ENCODE measurements at regions not wholly inside any gene's neighbourhood (a gene's known extent, or its start where the extent isn't known, plus 50 kb on each side); places are given as distances from the start of the nearest gene placed in this dataset.
"Not testable (repeated sequence)": the region's sequence is repeated elsewhere in the genome, so short reads cannot be mapped to it uniquely, and the experiment has no call there.

DNA sequence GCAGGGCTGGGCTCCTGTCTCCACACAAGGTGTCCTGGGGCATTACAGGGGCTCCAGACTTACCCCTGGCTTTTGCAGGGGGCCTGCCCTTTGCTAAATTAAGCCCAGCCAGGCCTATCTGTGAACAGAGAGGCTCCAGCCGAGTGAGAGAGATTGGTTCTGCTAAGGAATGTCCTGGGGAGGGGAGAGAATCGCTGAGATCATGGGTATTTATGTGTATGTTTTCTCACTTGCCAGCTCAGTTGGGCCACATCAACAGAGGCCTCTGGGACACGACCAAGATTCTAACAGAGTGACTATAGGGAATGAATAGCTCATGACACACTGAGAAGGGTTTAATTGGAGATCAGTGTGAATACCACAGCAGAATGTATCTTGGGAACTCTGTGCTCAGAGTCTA lies 109.8 kb upstream of the NBPF8 start:
- H3K4me3 Mint-ChIP-seq; H3K79me2 ChIP-seq (ENCODE audit: insufficient read depth, low read length); H4K20me1 ChIP-seq (ENCODE audit: control insufficient read depth, insufficient read depth, insufficient read length); H2AK5ac ChIP-seq (ENCODE audit: insufficient read length, low read length); H2BK12ac ChIP-seq (ENCODE audit: insufficient read length, low read depth, low read length); H3K27me3 Mint-ChIP-seq (ENCODE audit: low read depth); H2AFZ ChIP-seq (ENCODE audit: low read length); H4K8ac ChIP-seq (replicated peaks; ENCODE audit: insufficient read length, low read depth, low read length); H3K9ac ChIP-seq (ENCODE audit: extremely low read depth, insufficient read length, low read length); H3K56ac ChIP-seq (ENCODE audit: insufficient read length, low read depth, low read length); H3K79me1 ChIP-seq (ENCODE audit: insufficient read depth, low read depth, low read length, poor library complexity, severe bottlenecking); H2BK120ac ChIP-seq (ENCODE audit: low read depth, low read length, poor library complexity, severe bottlenecking); H3T11ph ChIP-seq (ENCODE audit: low read length); H2BK20ac ChIP-seq (ENCODE audit: low read depth, low read length, poor library complexity, severe bottlenecking); DNase-seq; H4K91ac ChIP-seq (ENCODE audit: insufficient read length, low read depth, low read length); H3K23ac ChIP-seq (ENCODE audit: insufficient read length, low read depth, low read length); H3K23me2 ChIP-seq (ENCODE audit: insufficient read length, low read depth, low read length, poor library complexity, severe bottlenecking); H3K4ac ChIP-seq (ENCODE audit: low read depth, low read length); H3K4me1 Mint-ChIP-seq; H3K27me3 ChIP-seq (ENCODE audit: insufficient read depth, low read length); H3K18ac ChIP-seq (ENCODE audit: insufficient read length, low read depth, low read length); H3K9me3 Mint-ChIP-seq; H3K4me2 ChIP-seq (ENCODE audit: insufficient read depth, insufficient read length, low read length); H2BK5ac ChIP-seq (ENCODE audit: insufficient read length, low read length); H3K9me3 ChIP-seq (ENCODE audit: control insufficient read depth, low read depth, low read length); H4K5ac ChIP-seq (ENCODE audit: insufficient read length, low read depth, low read length); H2BK15ac ChIP-seq (ENCODE audit: low read depth, low read length); H3K27ac Mint-ChIP-seq; H3K4me1 ChIP-seq (ENCODE audit: insufficient read depth, low read length); H3K14ac ChIP-seq (ENCODE audit: insufficient read depth, low read length); H3K27ac ChIP-seq (ENCODE audit: insufficient read length, low read depth, low read length); H3K36me3 Mint-ChIP-seq (ENCODE audit: insufficient read depth in 1 of 3, low read depth in 3 of 3): not testable (repeated sequence)
- no CpG with 5 or more reads among the region's 3 CpGs for WGBS (ENCODE audit: extremely low coverage, insufficient read length, low lambda C conversion rate)

DNA sequence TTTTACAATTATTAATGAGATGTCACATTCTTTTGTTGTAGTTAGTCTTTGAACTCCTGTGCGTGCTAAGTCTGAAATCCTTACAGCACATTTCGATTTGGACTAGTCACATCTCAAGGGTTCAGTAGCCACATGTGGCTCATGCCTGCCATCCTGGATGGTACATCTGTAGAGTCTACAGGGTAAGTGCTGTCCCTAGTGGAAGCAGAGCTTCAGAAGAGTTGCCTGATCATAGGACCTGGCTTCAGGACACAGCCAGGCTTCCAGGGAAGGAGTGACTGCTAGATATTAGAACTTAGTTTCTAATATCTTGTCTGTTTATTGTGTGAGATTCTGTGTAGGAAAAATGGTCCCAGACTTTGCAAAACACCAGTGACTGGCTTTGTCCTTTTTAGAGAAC lies 110.5 kb upstream of the NBPF8 start:
- H2BK15ac ChIP-seq (ENCODE audit: low read depth, low read length); H3K79me2 ChIP-seq (ENCODE audit: insufficient read depth, low read length); H3K36me3 Mint-ChIP-seq (ENCODE audit: insufficient read depth in 1 of 3, low read depth in 3 of 3); H2BK5ac ChIP-seq (ENCODE audit: insufficient read length, low read length); H3K4me1 Mint-ChIP-seq; H3T11ph ChIP-seq (ENCODE audit: low read length); H4K5ac ChIP-seq (ENCODE audit: insufficient read length, low read depth, low read length); H3K14ac ChIP-seq (ENCODE audit: insufficient read depth, low read length); H3K23me2 ChIP-seq (ENCODE audit: insufficient read length, low read depth, low read length, poor library complexity, severe bottlenecking); H3K4ac ChIP-seq (ENCODE audit: low read depth, low read length); H3K9me3 Mint-ChIP-seq; H3K9ac ChIP-seq (ENCODE audit: extremely low read depth, insufficient read length, low read length); H2BK20ac ChIP-seq (ENCODE audit: low read depth, low read length, poor library complexity, severe bottlenecking); H3K9me3 ChIP-seq (ENCODE audit: control insufficient read depth, low read depth, low read length); H3K18ac ChIP-seq (ENCODE audit: insufficient read length, low read depth, low read length); DNase-seq; H4K20me1 ChIP-seq (ENCODE audit: control insufficient read depth, insufficient read depth, insufficient read length); H3K23ac ChIP-seq (ENCODE audit: insufficient read length, low read depth, low read length); H3K4me2 ChIP-seq (ENCODE audit: insufficient read depth, insufficient read length, low read length); H3K27ac Mint-ChIP-seq; H2AK5ac ChIP-seq (ENCODE audit: insufficient read length, low read length); H2BK12ac ChIP-seq (ENCODE audit: insufficient read length, low read depth, low read length); H3K56ac ChIP-seq (ENCODE audit: insufficient read length, low read depth, low read length); H3K4me1 ChIP-seq (ENCODE audit: insufficient read depth, low read length); H3K4me3 Mint-ChIP-seq; H3K27me3 Mint-ChIP-seq (ENCODE audit: low read depth); H3K27ac ChIP-seq (ENCODE audit: insufficient read length, low read depth, low read length); H4K91ac ChIP-seq (ENCODE audit: insufficient read length, low read depth, low read length); H4K8ac ChIP-seq (replicated peaks; ENCODE audit: insufficient read length, low read depth, low read length); H2BK120ac ChIP-seq (ENCODE audit: low read depth, low read length, poor library complexity, severe bottlenecking); H2AFZ ChIP-seq (ENCODE audit: low read length); H3K79me1 ChIP-seq (ENCODE audit: insufficient read depth, low read depth, low read length, poor library complexity, severe bottlenecking); H3K27me3 ChIP-seq (ENCODE audit: insufficient read depth, low read length): not testable (repeated sequence)
- no CpG with 5 or more reads among the region's 2 CpGs for WGBS (ENCODE audit: extremely low coverage, insufficient read length, low lambda C conversion rate)

Measured in H9 (cell line).